Suprapubic skin (tissue), 3 donors: ENCODE measurements at regions not wholly inside any gene's neighbourhood (a gene's known extent, or its start where the extent isn't known, plus 50 kb on each side); places are given as distances from the start of the nearest gene placed in this dataset.

Experiments used
- EP300 ChIP-seq: sonication (generic); formaldehyde crosslinking; IDR thresholded peaks from one replicate; pipeline ENCODE4 v1.6.1; 2017; ENCODE audit warnings: antibody characterized with exemption
- POLR2A ChIP-seq, 2 donors: fragments of 450-650 bp; IDR thresholded peaks; one replicate each; pipeline ENCODE4 v1.6.1; 2017; ENCODE audit warnings: antibody characterized with exemption in 2 of 2, mild to moderate bottlenecking in 2 of 2, moderate library complexity in 2 of 2
- TF ChIP-seq, protein P1 (sequence below), 2 donors: fragments of 200-600 bp in 1 of 2; fragments of 450-650 bp in 1 of 2; sonication (generic) in 1 of 2; IDR thresholded peaks; one replicate each; pipeline ENCODE4 v1.5.1; 2016 to 2019; ENCODE audit warnings: antibody characterized with exemption in 2 of 2, mild to moderate bottlenecking in 1 of 2, moderate library complexity in 1 of 2

GRCh38 chr6:8658416-8658815 lies 223.1 kb upstream of the SLC35B3 start:
- TF ChIP-seq EP300: no peak
- TF ChIP-seq POLR2A (IDR thresholded peaks at IDR 0.05): no peak
- TF ChIP-seq, protein P1, sequence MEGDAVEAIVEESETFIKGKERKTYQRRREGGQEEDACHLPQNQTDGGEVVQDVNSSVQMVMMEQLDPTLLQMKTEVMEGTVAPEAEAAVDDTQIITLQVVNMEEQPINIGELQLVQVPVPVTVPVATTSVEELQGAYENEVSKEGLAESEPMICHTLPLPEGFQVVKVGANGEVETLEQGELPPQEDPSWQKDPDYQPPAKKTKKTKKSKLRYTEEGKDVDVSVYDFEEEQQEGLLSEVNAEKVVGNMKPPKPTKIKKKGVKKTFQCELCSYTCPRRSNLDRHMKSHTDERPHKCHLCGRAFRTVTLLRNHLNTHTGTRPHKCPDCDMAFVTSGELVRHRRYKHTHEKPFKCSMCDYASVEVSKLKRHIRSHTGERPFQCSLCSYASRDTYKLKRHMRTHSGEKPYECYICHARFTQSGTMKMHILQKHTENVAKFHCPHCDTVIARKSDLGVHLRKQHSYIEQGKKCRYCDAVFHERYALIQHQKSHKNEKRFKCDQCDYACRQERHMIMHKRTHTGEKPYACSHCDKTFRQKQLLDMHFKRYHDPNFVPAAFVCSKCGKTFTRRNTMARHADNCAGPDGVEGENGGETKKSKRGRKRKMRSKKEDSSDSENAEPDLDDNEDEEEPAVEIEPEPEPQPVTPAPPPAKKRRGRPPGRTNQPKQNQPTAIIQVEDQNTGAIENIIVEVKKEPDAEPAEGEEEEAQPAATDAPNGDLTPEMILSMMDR (IDR thresholded peaks at IDR 0.05): no peak
